NB4 (cell line): ENCODE measurements at regions not wholly inside any gene's neighbourhood (a gene's known extent, or its start where the extent isn't known, plus 50 kb on each side); places are given as distances from the start of the nearest gene placed in this dataset.

Experiments
- CTCF ChIP-seq: IDR thresholded peaks from one replicate; pipeline ENCODE4 v1.5.1; 2012; ENCODE audit warnings: low read depth, low read length
- POLR2A ChIP-seq: IDR thresholded peaks from 2 replicates; pipeline ENCODE4 v1.6.1; 2011; ENCODE audit warnings: mild to moderate bottlenecking; ENCODE audit not compliant: insufficient read length; ENCODE audit errors: extremely low read depth

- TF ChIP-seq CTCF (no peak), POLR2A (no peak)
Observed at GRCh38 chr16:86712158-86713009, 134.0 kb downstream of the FOXL1 start.
